ENCODE measurements at regions not wholly inside any gene's neighbourhood (a gene's known extent, or its start where the extent isn't known, plus 50 kb on each side); places are given as distances from the start of the nearest gene placed in this dataset.

- 15 to 23% methylated on average over 5 to 8 of the region's 8 CpGs for WGBS, 2 donors (ENCODE audit: low coverage in 1 of 2)
- DNase-seq = no peak
- Histone ChIP-seq H3K4me3 (no peak overlapping the region), H3K27me3 (no peaks in the 10 kb centered on the region), H3K4me1 (peaks cover 0 to 5% (median 0%) of the 10 kb centered on the region in 4 donors), H3K27ac (peak overlapping the region in 1 of 4 donors; percentile 6), H3K9me3 (no peaks in the 10 kb centered on the region), H3K36me3 (no peaks in the 10 kb centered on the region)
- intact Hi-C loops (cut with DNase I; ENCODE audit: low total_unique reads) (loop anchor here (5.0 to 10.0 kb wide), 2 partner anchors 442 to 695 kb away; no protein-coding TSS in a partner anchor), in situ Hi-C loops (cut with MboI; ENCODE audit: low pct_ligation_motif_present in 1 of 4, low pct_unique_long_range_greater_than_20kb in 1 of 4, low sequenced_read_pairs in 3 of 4) (loop anchor here in 3 of 4 donors (5.0 to 10.0 kb wide), 2 partner anchors 685 to 692 kb away; partner anchors contain the start of gene NKX3-2 (in 2 of the 3))
- TF ChIP-seq POLR2A (IDR thresholded peaks at IDR 0.05) = no peak
- TF ChIP-seq, protein P1, sequence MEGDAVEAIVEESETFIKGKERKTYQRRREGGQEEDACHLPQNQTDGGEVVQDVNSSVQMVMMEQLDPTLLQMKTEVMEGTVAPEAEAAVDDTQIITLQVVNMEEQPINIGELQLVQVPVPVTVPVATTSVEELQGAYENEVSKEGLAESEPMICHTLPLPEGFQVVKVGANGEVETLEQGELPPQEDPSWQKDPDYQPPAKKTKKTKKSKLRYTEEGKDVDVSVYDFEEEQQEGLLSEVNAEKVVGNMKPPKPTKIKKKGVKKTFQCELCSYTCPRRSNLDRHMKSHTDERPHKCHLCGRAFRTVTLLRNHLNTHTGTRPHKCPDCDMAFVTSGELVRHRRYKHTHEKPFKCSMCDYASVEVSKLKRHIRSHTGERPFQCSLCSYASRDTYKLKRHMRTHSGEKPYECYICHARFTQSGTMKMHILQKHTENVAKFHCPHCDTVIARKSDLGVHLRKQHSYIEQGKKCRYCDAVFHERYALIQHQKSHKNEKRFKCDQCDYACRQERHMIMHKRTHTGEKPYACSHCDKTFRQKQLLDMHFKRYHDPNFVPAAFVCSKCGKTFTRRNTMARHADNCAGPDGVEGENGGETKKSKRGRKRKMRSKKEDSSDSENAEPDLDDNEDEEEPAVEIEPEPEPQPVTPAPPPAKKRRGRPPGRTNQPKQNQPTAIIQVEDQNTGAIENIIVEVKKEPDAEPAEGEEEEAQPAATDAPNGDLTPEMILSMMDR (IDR thresholded peaks at IDR 0.05) = peak; percentile 53 to 72 (median 55)
Measured at GRCh38 chr4:12852338-12853307, 631.5 kb downstream of the RAB28 start.

- intact Hi-C loops (cut with DNase I; ENCODE audit: low total_unique reads) = no loop called here
- H3K4me1 ChIP-seq = no peaks in the 10 kb centered on the region
- no peak overlapping the region for H3K4me3 ChIP-seq
- no peak for TF ChIP-seq POLR2A (IDR thresholded peaks at IDR 0.05)
- TF ChIP-seq EP300 (IDR thresholded peaks at IDR 0.05; ENCODE audit: low read depth) = no peak
- no peak for TF ChIP-seq POLR2AphosphoS5 (IDR thresholded peaks at IDR 0.05)
- TF ChIP-seq, protein P1 (IDR thresholded peaks at IDR 0.05) = no peak
- no peak overlapping the region for H3K27ac ChIP-seq
- WGBS, 2 donors (ENCODE audit: low coverage in 1 of 2) = 43 to 53% methylated on average over 4 of the region's 4 CpGs
- no peaks in the 10 kb centered on the region for H3K36me3 ChIP-seq
- H3K9me3 ChIP-seq = no peaks in the 10 kb centered on the region
- no peaks in the 10 kb centered on the region for H3K27me3 ChIP-seq
- DNase-seq = no peak
- in situ Hi-C loops (cut with MboI; ENCODE audit: low pct_ligation_motif_present in 1 of 4, low pct_unique_long_range_greater_than_20kb in 1 of 4, low sequenced_read_pairs in 3 of 4) = no loop called here
Measured at GRCh38 chr4:12846368-12846767, 637.8 kb downstream of the RAB28 start.

DNA sequence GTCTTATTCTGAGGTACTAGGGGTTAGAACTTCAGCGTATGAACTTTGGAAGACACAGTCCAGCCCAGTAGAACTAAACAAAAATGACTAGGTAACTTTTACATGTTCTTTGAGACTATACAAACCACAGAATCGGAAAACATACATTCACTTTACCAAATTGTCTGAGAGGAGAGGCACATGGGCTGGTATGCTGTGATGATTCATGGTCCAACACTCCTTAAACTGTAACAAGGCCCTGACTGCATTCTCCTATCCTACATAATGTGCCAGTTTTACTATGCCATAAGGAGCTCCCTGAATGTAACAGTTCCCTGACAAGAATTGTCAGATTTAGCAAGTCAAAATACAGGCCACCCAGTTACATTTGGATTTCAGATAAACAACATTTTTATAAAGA lies 640.0 kb downstream of the RAB28 start:
- H3K36me3 ChIP-seq = no peaks in the 10 kb centered on the region
- TF ChIP-seq EP300 (IDR thresholded peaks at IDR 0.05; ENCODE audit: low read depth) (no peak), POLR2A (IDR thresholded peaks at IDR 0.05) (no peak), POLR2AphosphoS5 (IDR thresholded peaks at IDR 0.05) (no peak)
- TF ChIP-seq, protein P1 (IDR thresholded peaks at IDR 0.05) = no peak
- H3K27ac ChIP-seq = no peak overlapping the region
- intact Hi-C loops (cut with DNase I; ENCODE audit: low total_unique reads) = no loop called here
- DNase-seq = no peak
- 71 to 79% methylated on average over 2 of the region's 2 CpGs for WGBS, 2 donors (ENCODE audit: low coverage in 1 of 2)
- in situ Hi-C loops (cut with MboI; ENCODE audit: low pct_ligation_motif_present in 1 of 4, low pct_unique_long_range_greater_than_20kb in 1 of 4, low sequenced_read_pairs in 3 of 4) = no loop called here
- H3K4me1 ChIP-seq = no peaks in the 10 kb centered on the region
- no peaks in the 10 kb centered on the region for H3K9me3 ChIP-seq
- no peak overlapping the region for H3K4me3 ChIP-seq
- no peaks in the 10 kb centered on the region for H3K27me3 ChIP-seq

DNA sequence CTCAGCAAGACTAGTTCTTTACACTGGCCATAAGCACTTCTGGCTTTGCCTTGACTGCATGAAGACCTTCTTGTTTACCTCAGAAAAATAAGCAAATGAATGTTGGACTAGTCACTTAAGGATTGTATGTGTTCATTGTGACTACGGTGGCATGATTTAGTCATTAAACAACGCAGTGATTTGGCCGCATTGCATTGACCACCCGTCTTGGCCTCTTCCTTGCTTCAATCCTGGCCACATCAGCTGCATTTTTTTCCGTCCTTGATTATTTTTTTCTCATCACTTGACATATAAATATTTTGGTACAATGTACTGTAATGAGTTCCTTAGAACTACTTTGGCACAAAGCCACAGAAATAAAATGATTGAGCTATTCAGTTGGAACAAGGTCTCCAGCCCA lies 656.2 kb downstream of the RAB28 start:
- no peak for DNase-seq
- no peaks in the 10 kb centered on the region for H3K9me3 ChIP-seq
- no peaks in the 10 kb centered on the region for H3K36me3 ChIP-seq
- H3K4me1 ChIP-seq = no peaks in the 10 kb centered on the region
- no peaks in the 10 kb centered on the region for H3K27me3 ChIP-seq
- 74 to 84% methylated on average over 5 of the region's 5 CpGs for WGBS, 2 donors (ENCODE audit: low coverage in 1 of 2)
- TF ChIP-seq POLR2A (IDR thresholded peaks at IDR 0.05) (no peak), EP300 (IDR thresholded peaks at IDR 0.05; ENCODE audit: low read depth) (no peak), POLR2AphosphoS5 (IDR thresholded peaks at IDR 0.05) (no peak)
- TF ChIP-seq, protein P1 (IDR thresholded peaks at IDR 0.05) = no peak
- intact Hi-C loops (cut with DNase I; ENCODE audit: low total_unique reads) = no loop called here
- in situ Hi-C loops (cut with MboI; ENCODE audit: low pct_ligation_motif_present in 1 of 4, low pct_unique_long_range_greater_than_20kb in 1 of 4, low sequenced_read_pairs in 3 of 4) = no loop called here
- no peak overlapping the region for H3K27ac ChIP-seq
- no peak overlapping the region for H3K4me3 ChIP-seq

Measured in transverse colon (tissue), 4 donors.